H4 (cell line): ENCODE measurements at regions not wholly inside any gene's neighbourhood (a gene's known extent, or its start where the extent isn't known, plus 50 kb on each side); places are given as distances from the start of the nearest gene placed in this dataset.
"Not testable (repeated sequence)": the region's sequence is repeated elsewhere in the genome, so short reads cannot be mapped to it uniquely, and the experiment has no call there.

Source experiments
- DNase-seq: peaks from one replicate; pipeline ENCODE4 v3.0.0-alpha.2; 2015; ENCODE audit warnings: low spot score

DNA sequence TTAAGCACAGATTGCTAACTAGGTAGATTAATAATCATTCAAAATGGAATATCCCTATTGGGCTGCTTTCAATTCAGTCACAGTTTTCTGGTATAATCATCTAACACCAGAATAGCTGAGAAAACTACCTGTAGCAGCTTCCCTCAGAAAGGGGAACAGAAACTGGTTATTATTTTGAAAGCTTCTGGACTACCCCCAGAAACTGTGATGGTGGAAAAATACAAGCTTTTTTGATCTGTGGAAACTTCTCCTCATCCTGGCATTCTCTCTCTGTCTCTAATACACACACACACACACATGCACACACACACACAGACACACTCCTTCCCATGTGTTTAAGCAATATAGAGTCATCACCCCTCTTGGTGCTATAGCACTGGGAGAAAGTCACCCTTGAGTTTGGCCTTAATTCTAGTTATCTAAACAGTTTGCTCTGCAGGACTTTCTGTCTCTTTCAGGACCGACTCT is 251.5 kb upstream of the LMO3 start:
- no peak for DNase-seq

DNA sequence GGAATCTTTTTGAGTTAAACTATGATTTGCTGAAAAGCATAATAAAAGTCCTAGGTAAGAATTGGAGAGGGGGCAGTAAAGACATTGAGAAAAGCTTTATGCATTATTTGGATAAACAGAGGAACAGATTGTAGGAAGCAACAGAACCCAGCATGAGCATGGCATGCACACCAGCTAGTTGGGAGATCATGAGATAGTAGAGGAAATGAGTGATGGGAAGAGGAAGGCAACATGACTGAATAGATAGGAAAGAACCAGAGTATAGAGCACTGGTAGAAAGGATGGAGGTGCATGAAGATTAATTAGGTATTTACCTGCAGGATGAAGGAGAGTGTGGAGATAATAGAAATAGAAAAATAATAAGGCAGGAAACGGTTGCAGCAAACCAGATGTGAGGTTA is 248.5 kb upstream of the LMO3 start:
- DNase-seq: no peak

DNA sequence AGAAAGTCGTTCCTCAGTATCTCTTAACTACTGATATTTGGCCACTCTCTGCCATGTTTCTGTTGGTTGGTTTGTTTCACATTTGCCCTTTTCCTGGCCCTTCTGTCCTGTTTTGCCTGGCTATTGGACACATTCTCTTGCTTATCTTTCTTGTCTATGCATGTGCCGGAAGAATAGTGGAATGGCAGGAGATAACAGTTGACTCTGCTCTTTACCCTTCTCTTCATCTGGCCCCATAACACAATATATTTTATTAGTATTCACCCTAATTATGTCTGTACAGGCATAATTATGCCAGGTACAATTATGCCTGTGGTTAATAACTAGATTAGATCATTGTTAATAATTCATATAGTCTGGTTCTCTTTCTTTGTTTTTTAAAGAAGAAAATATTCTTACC is 243.5 kb upstream of the LMO3 start:
- DNase-seq: no peak

DNA sequence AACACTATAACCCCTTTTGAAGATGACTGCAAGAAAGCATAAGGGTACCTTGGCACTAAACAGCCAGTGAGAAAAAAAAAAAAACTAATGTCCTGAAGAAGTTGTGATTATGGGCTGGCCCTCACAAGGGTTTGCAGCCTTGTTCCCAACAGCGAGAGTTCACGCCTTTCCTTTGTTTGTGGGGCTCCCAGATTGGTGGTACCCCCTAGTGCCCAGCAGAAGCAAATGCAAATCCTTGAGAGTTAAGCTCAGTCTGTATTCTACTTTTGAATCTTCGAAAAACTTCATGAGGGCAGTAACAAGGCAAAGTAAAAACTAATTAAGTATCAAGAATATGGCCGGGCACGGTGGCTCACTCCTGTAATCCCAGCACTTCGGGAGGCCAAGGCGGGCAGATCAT is 238.9 kb upstream of the LMO3 start:
- peak; percentile 20 for DNase-seq

DNA sequence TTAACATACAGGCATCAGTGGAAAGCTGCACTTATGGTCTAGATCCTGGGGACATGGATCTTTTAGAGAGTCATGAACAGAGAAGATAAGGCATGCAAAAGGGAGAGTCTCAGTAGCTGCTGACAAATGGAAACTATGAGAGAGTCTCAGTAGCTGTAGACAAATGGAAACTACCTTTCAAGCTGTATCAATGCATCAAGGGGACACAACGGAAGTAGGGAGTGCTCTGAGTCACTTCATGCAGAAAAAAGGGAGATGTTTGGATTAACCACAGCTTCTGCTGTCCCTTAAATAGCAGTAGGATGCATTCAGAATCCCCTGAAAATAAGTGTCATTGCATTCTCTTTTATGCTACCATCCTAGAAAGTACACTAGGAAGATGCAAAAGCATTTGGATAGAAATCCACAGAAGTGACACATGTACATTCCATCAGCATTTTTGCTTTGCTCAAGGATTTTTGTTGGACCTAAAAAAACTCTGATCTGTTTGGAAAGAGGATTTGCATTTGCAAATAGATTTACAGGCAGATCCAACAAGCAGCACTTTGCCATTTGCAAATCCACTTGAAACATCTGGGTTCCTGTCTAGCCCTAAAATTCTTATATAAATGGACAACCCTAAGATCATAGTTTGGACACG is 227.5 kb upstream of the LMO3 start:
- DNase-seq: no peak

DNA sequence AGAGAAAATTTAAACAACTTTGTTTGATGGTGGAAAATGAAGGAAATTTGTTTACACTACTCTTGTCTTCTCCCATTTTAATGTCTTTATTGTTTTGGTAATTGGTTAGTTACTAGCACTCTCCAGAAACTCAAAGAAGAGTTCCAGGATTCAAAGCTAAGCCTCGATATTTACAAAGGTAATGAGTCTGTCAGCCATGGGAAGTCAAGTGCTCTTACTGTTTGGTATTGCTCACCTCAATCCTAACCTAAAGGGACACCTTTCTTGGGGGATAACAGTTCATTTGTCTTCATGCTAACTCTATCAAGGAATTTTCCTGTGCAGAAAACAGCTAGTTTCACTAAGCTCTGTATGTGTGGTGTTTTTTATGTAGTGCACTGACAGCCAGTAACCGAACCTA is 222.9 kb upstream of the LMO3 start:
- no peak for DNase-seq

DNA sequence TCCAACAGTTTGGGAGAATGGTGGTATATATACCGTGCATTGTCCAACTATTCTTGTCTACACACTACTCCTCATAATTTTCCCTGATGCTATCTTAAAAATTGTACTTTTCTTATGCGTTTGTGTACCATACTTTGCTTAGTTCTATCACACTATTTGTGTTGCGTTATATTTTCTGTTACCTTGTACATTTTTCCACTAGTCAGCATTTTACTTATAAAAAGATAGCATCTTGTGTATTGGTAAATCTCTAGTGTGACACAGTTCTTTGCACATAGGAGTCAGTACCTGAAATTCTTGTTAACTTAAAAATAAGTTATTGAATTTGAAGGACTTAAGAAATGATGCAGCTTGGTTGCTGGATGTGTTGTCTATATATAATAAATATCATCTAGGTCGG is 201.8 kb upstream of the LMO3 start:
- DNase-seq: no peak

DNA sequence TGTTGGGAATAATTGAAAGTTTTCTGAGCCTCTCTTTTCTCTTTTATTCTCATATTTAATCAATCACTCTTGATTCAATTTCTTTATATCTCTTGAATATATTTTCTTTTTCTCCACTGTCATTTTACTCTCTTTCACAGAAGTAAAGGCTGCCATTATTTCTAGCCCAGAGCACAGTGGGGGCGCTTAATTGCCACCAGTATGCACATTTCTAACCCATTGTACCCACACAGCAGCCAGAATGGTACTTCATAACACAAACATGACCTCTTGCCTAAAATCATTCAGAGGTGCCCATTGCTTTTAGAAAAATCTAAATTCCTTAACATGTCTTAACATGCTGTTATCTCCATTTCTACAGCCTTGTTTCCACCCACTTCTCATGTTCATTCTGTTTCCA is 190.2 kb upstream of the LMO3 start:
- DNase-seq: no peak

DNA sequence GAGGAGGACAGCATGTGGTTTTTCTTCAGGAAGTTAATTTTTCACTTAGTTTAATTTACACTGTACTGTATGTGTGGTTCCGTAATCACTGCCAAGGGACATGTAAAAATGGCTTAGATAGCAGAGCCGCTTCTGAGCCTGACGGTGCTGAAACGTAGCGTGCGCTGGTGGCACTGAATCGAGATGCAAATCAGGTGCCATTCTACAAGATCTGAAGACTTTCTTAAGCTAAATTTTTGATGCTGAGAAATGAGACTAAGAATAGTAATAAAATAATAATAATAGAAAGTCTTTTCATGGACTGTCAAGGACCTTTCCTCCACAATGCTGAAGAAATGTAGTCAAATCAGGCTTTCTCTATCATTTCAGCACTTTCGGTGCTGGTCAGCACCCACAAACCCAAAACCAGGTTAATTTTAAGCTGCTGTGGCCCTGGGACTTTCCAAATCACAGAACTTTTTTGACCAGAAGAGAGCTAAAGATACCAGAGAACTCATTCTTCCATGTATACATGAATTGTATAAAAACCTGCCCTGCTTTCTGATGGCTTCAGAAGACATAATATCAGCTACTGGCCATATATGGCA is 183.3 kb upstream of the LMO3 start:
- DNase-seq: no peak

DNA sequence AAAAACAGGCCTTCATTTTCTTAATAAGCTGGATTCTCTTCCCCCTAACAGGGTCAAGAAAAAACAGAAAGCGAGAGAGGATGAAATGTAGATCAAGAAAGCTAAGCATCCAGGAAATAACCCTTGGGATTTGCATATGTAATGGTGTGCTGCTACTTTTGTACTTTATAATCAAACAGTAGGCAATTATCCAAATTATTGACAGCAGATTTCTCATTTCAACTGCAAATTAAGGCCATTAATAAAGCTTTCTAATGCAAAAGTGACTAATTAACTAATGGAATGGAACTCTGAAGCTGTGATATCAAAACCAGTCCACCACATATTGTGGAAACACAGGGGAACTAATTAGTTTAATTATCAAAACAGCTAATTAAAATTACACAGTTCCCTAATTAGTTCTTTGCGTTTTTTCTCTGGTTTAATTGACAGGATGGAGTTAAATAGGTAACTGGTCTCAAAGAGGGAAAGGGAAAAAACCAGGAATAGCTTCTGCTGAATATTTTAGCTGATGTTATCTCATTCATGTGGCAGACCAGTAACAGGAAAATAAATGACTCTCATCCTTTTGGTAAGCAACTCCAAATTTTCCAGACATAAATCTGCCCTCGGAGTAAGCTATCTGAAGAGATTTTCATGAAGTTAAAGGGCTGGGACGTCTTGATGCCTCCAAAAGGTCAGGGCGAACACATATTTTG is 182.7 kb upstream of the LMO3 start:
- no peak for DNase-seq

DNA sequence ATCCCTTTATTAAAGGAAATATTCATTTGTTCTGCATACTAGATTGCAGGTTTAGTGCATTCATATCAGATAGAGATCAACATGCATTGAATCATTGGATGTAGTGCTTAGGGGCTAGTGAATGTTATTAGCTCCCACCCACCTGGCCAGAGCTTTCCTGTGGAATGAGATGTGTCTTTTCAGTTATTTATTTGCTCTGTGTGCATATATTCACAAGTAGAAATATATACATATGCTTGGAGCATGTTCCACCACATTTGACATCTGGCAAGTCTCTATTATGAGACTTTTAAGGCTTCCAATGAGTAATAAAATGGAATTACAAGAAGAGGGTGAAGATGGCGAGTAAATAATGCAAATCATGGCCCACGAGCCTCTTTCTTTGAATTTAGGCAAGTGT is 180.0 kb upstream of the LMO3 start:
- DNase-seq: no peak

DNA sequence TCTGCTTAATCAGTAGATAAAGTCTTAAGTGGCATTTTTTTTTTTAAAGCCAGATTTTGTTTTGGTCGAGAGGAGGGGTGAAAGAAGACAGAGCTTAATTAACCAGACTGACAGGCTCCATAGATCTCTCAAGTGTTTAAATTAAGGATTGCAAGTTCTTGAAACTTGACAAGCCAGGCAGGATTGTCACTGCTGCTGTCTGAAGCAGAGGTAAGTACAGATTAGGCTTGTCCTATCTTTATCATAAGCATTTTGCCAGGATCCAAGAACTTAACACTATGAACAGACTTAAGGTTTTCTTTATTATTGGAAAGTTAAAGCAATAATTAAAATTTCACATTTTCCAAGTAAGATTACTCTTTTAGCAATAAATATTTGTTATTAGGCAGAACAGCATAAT is 179.6 kb upstream of the LMO3 start:
- no peak for DNase-seq

DNA sequence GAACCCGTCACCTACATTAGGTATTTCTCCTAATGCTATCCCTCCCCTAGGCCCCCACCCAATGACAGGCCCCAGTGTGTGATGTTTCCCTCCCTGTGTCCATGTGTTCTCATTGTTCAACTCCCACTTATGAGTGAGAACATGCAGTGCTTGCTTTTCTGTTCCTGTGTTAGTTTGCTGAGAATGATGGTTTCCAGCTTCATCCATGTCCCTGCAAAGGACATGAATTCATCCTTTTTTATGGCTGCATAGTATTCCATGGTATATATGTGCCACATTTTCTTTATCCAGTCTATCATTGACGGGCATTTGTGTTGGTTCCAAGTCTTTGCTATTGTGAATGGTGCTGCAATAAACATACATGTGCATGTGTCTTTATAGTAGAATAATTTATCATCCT is 163.2 kb upstream of the LMO3 start:
- DNase-seq: not testable (repeated sequence)

DNA sequence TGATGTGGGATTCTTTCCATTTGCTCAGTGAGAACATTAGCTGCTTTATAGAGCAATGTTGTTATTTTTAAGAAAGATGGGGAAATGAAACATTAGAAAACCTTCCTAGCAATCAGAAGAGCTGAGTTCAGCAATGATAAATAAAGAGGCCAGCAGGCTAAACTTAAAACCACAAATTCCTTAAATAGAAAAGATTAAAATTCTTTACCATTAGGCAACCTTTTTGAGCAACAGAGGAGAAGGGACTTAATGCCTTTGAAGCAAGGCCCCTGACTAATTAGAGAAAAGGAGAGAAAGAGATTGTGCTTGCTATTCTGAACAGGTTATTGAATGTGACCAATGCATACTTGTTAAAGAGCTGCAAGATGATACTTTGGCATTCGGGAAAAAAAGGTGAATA is 160.8 kb upstream of the LMO3 start:
- DNase-seq: no peak

DNA sequence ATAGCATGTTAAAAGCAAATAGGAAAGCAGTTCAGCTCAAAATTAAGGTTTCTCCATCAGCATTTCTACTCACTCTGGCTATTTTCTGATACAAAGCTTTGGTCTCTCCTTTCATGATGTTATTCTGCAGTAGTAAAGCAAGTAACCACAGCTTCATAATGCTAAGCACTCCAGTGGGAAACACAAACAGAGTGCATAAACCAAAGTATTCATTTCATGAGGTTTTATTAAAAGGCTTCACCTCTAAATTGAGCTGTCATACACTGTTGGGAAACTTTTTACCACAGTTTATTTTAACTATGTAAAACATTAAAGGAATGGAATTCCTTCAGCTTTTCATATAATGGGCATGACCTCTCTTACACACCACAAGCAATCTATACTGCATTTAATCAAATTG is 157.9 kb upstream of the LMO3 start:
- DNase-seq: peak; percentile 40

DNA sequence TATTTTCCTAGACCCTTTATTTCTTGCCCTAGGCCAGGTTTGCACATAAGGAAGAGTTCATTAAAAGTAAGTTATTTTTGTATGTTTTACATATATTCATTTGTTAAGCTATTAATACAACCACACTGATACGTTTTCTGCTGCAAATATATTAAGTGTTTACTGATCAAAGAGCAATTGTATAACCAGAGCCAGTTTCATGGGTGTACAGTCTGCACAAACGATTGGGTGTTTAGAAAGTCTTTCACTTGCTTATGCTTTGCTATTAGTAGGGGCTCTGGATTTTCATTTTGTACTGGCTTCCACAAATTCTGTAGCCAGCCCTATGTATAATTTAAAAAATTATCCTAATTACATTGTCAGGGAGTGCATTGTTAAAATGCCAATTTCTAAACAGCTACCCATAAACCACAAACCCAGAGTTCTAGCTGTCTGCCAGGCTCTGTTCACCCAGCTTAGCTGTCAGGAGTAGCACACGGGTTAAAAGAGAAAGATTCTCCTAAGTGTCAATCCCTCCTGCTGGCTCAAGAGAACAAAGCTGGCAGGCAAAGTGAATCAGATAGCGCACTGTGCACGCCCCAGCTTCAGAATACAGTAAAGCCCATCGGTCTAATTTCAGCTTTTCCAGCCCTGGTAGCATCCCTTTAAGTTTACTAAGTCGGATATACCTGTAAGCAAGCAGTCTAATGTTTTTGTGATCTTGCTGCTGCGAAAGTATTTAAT is 151.0 kb upstream of the LMO3 start:
- no peak for DNase-seq

DNA sequence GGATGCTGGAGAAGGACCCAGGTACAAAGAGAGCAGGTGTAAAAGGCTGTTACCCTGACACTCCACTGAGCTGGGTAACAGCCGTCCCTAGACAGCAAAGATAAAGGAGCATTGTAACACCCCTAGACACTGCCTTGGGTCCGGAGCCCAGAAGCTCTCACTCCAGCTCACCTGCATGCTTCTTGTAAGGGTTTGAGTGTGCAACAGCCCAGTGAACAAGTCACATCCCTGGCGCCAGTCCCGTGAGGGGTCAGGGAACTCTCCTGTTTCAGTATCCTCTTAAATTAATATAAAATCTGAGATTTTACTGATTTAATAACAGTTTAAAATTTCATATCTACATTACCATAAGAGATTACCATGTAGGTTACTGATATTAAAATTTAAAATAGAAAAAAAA is 124.8 kb upstream of the LMO3 start:
- no peak for DNase-seq

DNA sequence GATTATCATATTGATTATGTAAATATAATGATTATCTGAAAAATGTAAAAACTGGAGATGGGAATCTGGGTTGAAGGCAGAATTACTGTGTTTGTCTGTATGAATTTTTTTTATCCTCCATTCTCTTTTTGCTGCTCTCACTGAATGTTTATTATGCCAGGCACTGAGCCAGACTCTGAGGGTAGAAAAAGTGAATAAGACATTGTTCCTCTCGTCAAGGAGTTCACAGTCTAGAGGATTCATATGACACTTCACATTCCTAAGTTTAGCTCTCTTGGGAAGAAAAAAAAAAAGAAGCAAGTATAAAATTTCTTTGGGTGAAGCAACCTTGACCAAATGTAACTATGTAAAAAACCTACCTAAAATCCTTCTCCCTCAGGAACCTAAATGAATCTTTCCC is 120.9 kb upstream of the LMO3 start:
- DNase-seq: no peak

DNA sequence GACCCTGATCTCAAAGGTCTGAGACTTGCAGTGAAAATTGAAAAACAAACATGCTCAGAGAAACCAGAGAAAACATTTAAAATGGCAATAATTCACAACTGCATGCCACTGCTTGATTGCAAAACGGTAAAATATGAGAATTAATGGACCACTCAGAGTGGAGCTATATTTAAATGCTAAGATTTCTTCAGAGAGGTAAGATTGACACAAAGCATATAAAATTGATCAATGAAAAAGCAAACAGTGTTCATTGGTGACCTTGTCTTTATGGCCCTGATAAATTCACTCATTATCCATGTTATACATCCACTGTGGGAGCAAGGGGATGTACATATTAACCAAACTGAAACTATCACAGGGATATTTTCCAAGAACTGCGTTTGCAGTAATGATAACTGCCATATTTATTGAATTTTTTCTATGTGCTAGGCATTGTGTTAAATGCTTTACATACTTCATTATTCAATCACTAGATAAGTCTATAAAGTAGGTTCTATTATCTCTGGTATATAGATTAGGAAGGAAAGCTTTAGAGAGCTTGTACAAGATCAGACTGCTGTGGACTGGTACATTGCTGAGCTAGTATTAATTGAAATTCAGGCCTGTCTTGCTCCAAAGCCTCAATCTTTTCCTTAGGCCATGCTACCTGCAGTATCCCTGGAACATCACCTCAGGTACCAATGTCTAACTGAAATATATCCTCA is 113.9 kb upstream of the LMO3 start:
- no peak for DNase-seq

DNA sequence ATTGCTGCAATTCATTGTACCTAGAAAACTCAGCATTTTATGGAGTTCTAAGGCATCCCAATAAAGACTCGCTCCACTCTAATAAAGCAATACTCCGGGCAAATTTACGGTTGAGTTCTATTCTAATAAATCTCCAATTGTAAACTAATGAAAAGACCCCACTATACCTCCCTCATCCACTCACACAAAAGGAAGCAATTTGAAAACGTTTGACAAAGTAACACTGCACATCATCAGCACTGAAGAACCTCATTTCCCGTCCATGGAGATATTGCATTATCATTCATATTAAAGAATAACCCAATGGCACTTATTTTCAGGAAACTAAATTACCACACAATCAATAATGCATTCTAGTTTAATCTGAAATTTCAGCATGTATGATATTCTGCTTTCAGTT is 111.0 kb upstream of the LMO3 start:
- DNase-seq: no peak

DNA sequence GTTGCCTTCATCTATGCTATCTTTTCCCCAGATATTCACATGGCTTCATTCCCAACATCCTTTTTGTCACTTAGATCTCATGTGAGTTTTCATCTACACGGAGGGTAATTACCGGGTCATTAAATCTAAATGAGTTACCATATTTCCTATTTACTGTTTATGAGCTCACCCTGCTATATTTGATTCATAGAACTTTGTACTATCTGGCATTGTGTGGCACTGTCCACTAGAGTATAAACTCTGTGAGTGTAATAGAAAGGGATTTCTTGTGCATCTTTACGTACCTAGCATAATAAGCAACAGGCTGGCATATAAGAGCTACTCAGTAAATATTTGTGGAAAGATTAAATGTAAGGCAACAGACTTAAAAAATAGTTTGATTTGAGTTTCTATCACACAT is 86.1 kb upstream of the LMO3 start:
- no peak for DNase-seq

DNA sequence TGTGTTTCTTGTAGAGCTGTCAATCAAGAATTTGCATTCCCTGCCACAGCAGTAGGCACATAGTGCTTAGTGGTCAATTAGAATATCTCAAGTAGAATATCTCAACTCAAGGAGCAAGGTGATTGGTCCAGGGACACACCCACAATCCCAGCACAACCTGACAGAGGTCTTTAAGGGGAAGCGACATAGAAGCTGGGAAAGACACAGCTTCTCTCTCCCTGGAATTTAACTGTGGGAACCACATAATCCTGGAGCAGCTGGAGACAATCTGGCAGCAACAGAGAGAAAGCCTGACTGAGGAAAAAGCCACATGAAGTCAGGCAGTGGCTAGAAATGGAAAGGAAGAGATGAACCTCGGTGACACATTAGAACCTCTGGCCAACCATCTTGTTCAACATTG is 85.7 kb upstream of the LMO3 start:
- DNase-seq: no peak
